ENCODE measurements at regions not wholly inside any gene's neighbourhood (a gene's known extent, or its start where the extent isn't known, plus 50 kb on each side); places are given as distances from the start of the nearest gene placed in this dataset.
"Not testable (repeated sequence)": the region's sequence is repeated elsewhere in the genome, so short reads cannot be mapped to it uniquely, and the experiment has no call there.

DNA sequence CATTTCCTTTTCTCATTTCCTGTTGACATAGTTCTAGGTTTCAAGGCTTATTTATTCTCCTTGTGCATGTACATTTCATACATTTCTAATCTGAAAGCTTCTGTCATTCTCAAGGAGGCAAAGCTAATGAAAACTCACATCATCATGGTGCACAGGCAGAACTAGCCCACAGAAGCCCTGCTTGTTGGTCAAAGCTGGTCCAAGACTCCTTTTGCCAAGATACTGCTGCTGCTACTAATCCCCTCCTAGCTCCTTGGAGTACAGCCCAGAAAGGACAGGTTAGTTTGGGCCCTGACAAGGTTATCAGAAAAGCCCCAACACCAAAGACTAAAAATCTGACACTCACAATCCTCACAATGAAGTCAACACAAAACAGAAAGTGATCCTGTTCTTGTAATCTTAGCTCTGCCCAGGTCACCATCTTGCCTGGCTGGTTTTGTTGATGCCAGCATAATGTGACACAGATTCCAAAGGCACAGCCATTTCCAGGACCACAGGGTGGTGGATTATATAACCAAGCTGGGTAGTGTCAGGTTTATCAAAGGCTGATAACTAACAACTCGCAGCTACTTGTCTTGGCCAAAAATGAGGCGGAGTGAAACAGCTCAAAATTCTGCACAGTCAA, 417.4 kb downstream of the NDFIP2 start:
- H3K27me3 Mint-ChIP-seq, result no peaks in the 10 kb centered on the region
- no peak for DNase-seq (ENCODE audit: low spot score in 2 of 2)
- no peak overlapping the region for H3K4me3 Mint-ChIP-seq
- ATAC-seq (replicated peaks; ENCODE audit: extremely low read depth, poor library complexity, severe bottlenecking), result no peak
- peaks cover 5% of the 10 kb centered on the region for H3K9me3 Mint-ChIP-seq
- H3K36me3 Mint-ChIP-seq (ENCODE audit: insufficient read depth), result no peaks in the 10 kb centered on the region
- H3K27ac Mint-ChIP-seq (ENCODE audit: low read depth), result no peak overlapping the region
- H3K4me1 Mint-ChIP-seq, result no peaks in the 10 kb centered on the region

DNA sequence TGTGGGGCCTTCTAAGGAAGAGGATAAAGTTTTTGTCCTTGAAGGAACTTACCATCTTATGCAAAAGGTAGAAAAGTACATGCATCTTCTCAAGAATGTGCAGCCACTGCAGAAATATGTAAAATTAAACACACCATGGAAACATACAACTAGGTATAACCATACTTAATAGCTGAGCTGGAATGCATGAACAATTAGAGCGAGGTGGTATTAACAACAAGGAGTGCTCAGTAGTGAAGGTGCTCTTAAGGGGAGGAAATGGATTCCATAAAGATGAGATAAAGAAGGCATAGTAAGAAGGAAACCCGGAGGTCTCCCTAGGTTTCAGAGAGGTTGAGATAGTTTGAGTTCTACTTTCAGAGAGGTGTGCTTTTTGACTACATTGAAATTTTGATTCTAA, 415.9 kb downstream of the NDFIP2 start:
- no peak for DNase-seq (ENCODE audit: low spot score in 2 of 2)
- no peak overlapping the region for H3K27ac Mint-ChIP-seq (ENCODE audit: low read depth)
- no peaks in the 10 kb centered on the region for H3K4me1 Mint-ChIP-seq
- no peak for ATAC-seq (replicated peaks; ENCODE audit: extremely low read depth, poor library complexity, severe bottlenecking)
- H3K4me3 Mint-ChIP-seq, result no peak overlapping the region
- H3K27me3 Mint-ChIP-seq, result no peaks in the 10 kb centered on the region
- H3K36me3 Mint-ChIP-seq (ENCODE audit: insufficient read depth), result no peaks in the 10 kb centered on the region
- peaks cover 2% of the 10 kb centered on the region for H3K9me3 Mint-ChIP-seq

DNA sequence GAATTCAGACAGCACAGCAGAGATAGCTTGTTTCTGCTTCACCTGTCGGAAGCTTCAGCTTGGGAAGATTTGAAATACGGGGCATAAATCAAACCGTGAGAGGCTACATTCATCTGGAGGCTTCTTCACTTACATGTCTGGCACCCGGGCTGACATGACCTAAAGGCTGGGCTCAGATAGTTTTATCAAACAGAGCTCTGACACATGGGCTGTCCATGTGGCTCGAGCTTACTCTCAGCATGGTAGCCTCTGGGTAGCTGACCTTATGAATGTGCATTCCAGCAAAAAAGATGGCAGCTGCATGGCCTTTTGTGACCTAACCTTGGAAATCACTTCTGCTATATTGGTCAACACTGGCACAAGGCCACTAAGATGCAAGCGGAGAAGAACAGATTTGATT, 414.5 kb downstream of the NDFIP2 start:
- Mint-ChIP-seq H3K27ac (ENCODE audit: low read depth) (no peak overlapping the region), H3K4me1 (no peaks in the 10 kb centered on the region), H3K27me3 (no peaks in the 10 kb centered on the region), H3K4me3 (no peak overlapping the region), H3K36me3 (ENCODE audit: insufficient read depth) (no peaks in the 10 kb centered on the region), H3K9me3 (no peaks in the 10 kb centered on the region)
- no peak for DNase-seq (ENCODE audit: low spot score in 2 of 2)
- ATAC-seq (replicated peaks; ENCODE audit: extremely low read depth, poor library complexity, severe bottlenecking), result no peak

- H3K27ac Mint-ChIP-seq (ENCODE audit: low read depth); DNase-seq (ENCODE audit: low spot score in 2 of 2); H3K4me1 Mint-ChIP-seq; ATAC-seq (replicated peaks; ENCODE audit: extremely low read depth, poor library complexity, severe bottlenecking); H3K36me3 Mint-ChIP-seq (ENCODE audit: insufficient read depth); H3K27me3 Mint-ChIP-seq; H3K4me3 Mint-ChIP-seq: not testable (repeated sequence)
- H3K9me3 Mint-ChIP-seq, result peaks cover 13% of the 10 kb centered on the region
Measured at GRCh38 chr13:79887278-79887677, 406.3 kb downstream of the NDFIP2 start.

DNA sequence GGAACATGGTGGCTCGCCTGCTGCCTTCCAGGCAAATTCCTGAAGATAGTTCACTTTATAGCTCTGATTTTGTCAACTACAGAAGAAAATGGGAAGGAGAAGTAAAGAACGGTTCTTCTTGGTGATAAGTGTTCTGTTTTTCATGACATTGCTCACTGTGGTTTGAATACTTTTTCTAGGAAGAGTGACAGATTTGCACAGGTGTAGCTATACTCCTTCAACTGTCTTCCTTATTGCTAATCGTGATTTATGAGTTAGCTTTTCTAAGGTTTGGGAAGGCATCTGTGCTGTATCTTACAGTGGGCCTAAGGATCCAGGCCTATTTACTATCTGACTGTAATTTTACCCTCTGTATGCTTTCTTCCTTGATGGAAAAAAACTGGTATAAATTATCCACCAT, 405.6 kb downstream of the NDFIP2 start:
- DNase-seq (ENCODE audit: low spot score in 2 of 2) (no peak), ATAC-seq (replicated peaks; ENCODE audit: extremely low read depth, poor library complexity, severe bottlenecking) (no peak)
- no peak overlapping the region for H3K27ac Mint-ChIP-seq (ENCODE audit: low read depth)
- no peak overlapping the region for H3K4me3 Mint-ChIP-seq
- H3K27me3 Mint-ChIP-seq, result no peaks in the 10 kb centered on the region
- peaks cover 13% of the 10 kb centered on the region for H3K9me3 Mint-ChIP-seq
- no peaks in the 10 kb centered on the region for H3K4me1 Mint-ChIP-seq
- H3K36me3 Mint-ChIP-seq (ENCODE audit: insufficient read depth), result no peaks in the 10 kb centered on the region

DNA sequence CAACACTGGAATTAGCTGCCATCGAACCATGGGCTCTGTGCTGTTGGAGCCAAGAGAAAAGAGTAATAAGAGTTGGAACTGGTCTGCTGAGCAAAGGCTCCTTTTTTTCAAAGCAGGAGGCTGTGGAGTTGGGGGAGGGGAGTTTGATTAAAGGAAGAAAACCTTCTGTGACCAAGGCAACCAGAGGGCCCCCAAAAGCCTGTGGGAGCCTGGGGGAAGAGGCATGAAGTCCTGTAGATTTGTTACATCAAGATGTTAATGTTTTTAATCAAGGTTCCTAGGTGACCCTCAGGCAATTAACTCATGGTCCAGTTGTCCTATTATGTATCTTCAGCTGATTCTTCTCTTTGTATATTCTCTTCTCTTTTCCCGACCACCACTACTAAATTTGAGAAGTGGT, 403.9 kb downstream of the NDFIP2 start:
- peaks cover 11% of the 10 kb centered on the region for H3K9me3 Mint-ChIP-seq
- ATAC-seq (replicated peaks; ENCODE audit: extremely low read depth, poor library complexity, severe bottlenecking) (no peak), DNase-seq (ENCODE audit: low spot score in 2 of 2) (no peak)
- no peaks in the 10 kb centered on the region for H3K27me3 Mint-ChIP-seq
- no peak overlapping the region for H3K27ac Mint-ChIP-seq (ENCODE audit: low read depth)
- no peaks in the 10 kb centered on the region for H3K36me3 Mint-ChIP-seq (ENCODE audit: insufficient read depth)
- H3K4me1 Mint-ChIP-seq, result no peaks in the 10 kb centered on the region
- H3K4me3 Mint-ChIP-seq, result no peak overlapping the region

DNA sequence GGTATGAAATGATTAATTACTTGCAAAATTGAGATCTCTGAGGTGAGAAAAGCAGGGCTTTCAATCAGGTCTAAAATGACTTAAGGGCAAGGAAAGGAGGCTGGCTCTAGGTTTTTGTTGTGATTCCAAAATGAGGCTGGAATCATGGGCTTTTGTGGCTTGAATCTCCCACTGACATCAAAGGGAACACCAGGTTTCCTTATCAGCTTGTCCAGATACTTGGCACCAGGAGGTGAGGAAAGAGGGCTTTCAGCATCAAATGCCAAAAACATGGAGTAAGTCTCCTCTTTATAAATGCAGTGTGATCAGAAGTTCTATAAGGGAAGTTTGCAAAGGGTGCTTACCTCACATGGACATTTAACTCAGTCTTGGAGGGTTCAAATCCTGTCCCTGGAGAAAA, 402.3 kb downstream of the NDFIP2 start:
- ATAC-seq (replicated peaks; ENCODE audit: extremely low read depth, poor library complexity, severe bottlenecking), result no peak
- no peaks in the 10 kb centered on the region for H3K36me3 Mint-ChIP-seq (ENCODE audit: insufficient read depth)

DNA sequence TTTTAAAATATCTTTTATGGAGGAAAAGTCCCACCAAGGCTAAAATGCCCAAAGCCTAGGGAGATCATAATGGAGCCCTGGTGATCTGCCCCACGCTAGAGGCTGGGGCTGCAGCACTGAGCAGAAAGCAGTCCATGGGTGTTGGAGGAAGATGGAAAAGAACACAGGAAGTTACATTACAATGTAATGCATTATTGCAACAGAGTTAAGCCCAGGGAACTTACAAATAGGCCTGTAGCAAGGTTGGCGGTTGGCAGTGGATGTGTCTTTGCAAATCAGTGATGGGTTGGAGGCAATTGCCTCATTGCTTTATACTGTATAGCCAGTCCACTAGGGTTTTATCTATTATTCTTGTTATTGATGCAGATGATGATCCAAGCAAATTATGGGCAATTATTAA, 399.9 kb downstream of the NDFIP2 start:
- H3K27ac Mint-ChIP-seq (ENCODE audit: low read depth), result no peak overlapping the region

More for the DNA sequence above, 402.3 kb downstream of the NDFIP2 start:
- Mint-ChIP-seq H3K27ac (ENCODE audit: low read depth) (no peak overlapping the region), H3K4me1 (no peaks in the 10 kb centered on the region), H3K4me3 (no peak overlapping the region), H3K27me3 (no peaks in the 10 kb centered on the region), H3K9me3 (peaks cover 6% of the 10 kb centered on the region)
- no peak for DNase-seq (ENCODE audit: low spot score in 2 of 2)

DNA sequence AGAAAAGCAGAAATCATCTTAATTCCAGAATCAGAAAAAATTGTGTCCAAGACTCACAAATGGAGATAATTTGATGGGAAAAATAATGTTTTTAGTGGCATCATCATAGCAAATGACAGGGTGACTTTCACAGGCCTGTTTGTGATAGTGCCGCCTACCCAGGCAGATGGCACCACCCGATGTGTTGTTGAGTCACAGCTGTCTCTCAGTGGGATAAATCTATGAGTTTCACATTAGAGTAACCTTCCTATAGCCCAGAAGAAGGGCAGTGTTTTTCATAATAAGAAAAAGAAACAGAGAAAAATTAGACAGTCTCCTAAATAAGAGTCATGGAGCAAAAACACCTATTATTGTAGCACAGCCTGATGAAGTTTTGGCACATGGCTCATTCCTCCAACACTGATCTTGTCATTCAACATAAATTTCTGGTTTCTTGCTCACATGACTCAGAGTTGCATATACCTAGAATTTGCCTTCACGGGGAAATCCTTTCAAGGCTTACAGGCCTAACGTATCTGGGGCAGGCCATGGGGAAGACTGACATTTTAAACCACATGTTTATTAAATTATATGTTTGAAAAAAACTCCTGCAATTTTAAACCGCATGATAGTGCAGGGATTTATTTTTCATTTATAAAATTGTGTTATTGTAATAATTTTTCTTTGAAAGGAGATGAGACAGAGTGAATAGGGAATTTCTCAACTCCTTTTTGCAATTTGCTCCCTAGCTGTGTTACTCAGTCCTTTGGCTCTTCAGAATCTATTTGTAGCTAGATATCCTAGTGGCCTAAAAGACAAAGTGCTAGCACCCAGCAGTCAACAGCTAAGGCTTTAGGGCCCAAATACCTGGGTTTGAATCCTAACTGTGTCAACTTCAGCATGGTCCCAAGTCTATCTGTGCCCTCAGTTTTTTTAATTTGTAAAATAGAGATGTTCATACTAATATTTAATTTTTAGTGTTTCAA, 393.7 kb downstream of the NDFIP2 start:
- no peak overlapping the region for H3K27ac Mint-ChIP-seq (ENCODE audit: low read depth)
- DNase-seq (ENCODE audit: low spot score in 2 of 2), result no peak
- ATAC-seq (replicated peaks; ENCODE audit: extremely low read depth, poor library complexity, severe bottlenecking), result no peak
- no peak overlapping the region for H3K4me3 Mint-ChIP-seq
- H3K36me3 Mint-ChIP-seq (ENCODE audit: insufficient read depth), result no peaks in the 10 kb centered on the region
- no peaks in the 10 kb centered on the region for H3K27me3 Mint-ChIP-seq
- H3K4me1 Mint-ChIP-seq, result no peaks in the 10 kb centered on the region
- H3K9me3 Mint-ChIP-seq, result no peaks in the 10 kb centered on the region

More for the DNA sequence above, 399.9 kb downstream of the NDFIP2 start:
- H3K4me3 Mint-ChIP-seq, result no peak overlapping the region
- H3K4me1 Mint-ChIP-seq, result no peaks in the 10 kb centered on the region
- H3K27me3 Mint-ChIP-seq, result no peaks in the 10 kb centered on the region
- no peaks in the 10 kb centered on the region for H3K36me3 Mint-ChIP-seq (ENCODE audit: insufficient read depth)
- DNase-seq (ENCODE audit: low spot score in 2 of 2) (no peak), ATAC-seq (replicated peaks; ENCODE audit: extremely low read depth, poor library complexity, severe bottlenecking) (no peak)
- H3K9me3 Mint-ChIP-seq, result peaks cover 6% of the 10 kb centered on the region

DNA sequence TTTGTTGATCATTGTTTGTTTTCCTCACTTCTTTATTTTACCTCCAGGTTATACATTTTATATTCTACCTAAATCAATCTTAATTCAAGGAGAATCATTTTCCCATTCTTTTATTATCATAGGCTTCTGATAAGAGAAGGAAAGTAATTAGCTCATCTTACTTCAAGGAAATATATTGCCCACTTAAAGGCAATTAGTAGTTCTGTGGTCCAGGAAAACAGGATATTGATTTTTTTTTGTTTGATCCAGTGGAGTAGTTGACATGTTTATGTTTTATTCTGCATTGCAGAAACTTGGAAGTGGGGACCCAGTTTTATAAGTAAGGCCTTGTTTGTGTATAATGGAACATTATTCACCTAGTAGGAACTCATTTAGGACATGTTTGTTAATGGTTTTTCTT, 390.6 kb downstream of the NDFIP2 start:
- Mint-ChIP-seq H3K9me3 (no peaks in the 10 kb centered on the region), H3K27ac (ENCODE audit: low read depth) (no peak overlapping the region), H3K36me3 (ENCODE audit: insufficient read depth) (no peaks in the 10 kb centered on the region), H3K27me3 (no peaks in the 10 kb centered on the region), H3K4me1 (no peaks in the 10 kb centered on the region), H3K4me3 (no peak overlapping the region)
- no peak for DNase-seq (ENCODE audit: low spot score in 2 of 2)
- no peak for ATAC-seq (replicated peaks; ENCODE audit: extremely low read depth, poor library complexity, severe bottlenecking)

- Mint-ChIP-seq H3K4me1 (no peaks in the 10 kb centered on the region), H3K4me3 (no peak overlapping the region), H3K27ac (ENCODE audit: low read depth) (no peak overlapping the region), H3K9me3 (no peaks in the 10 kb centered on the region), H3K27me3 (no peaks in the 10 kb centered on the region), H3K36me3 (ENCODE audit: insufficient read depth) (no peaks in the 10 kb centered on the region)
- ATAC-seq (replicated peaks; ENCODE audit: extremely low read depth, poor library complexity, severe bottlenecking) (no peak), DNase-seq (ENCODE audit: low spot score in 2 of 2) (no peak)
Measured at GRCh38 chr13:79870766-79871165, 389.8 kb downstream of the NDFIP2 start.

- Mint-ChIP-seq H3K4me1 (no peaks in the 10 kb centered on the region), H3K27ac (ENCODE audit: low read depth) (no peak overlapping the region), H3K36me3 (ENCODE audit: insufficient read depth) (no peaks in the 10 kb centered on the region), H3K27me3 (no peaks in the 10 kb centered on the region), H3K4me3 (no peak overlapping the region), H3K9me3 (no peaks in the 10 kb centered on the region)
- DNase-seq (ENCODE audit: low spot score in 2 of 2), result no peak
- no peak for ATAC-seq (replicated peaks; ENCODE audit: extremely low read depth, poor library complexity, severe bottlenecking)
Measured at GRCh38 chr13:79870123-79870522, 389.2 kb downstream of the NDFIP2 start.

- no peaks in the 10 kb centered on the region for H3K36me3 Mint-ChIP-seq (ENCODE audit: insufficient read depth)
- no peaks in the 10 kb centered on the region for H3K9me3 Mint-ChIP-seq
- no peak overlapping the region for H3K27ac Mint-ChIP-seq (ENCODE audit: low read depth)
- H3K4me1 Mint-ChIP-seq, result no peaks in the 10 kb centered on the region
- no peaks in the 10 kb centered on the region for H3K27me3 Mint-ChIP-seq
- ATAC-seq (replicated peaks; ENCODE audit: extremely low read depth, poor library complexity, severe bottlenecking), result no peak
- no peak for DNase-seq (ENCODE audit: low spot score in 2 of 2)
- no peak overlapping the region for H3K4me3 Mint-ChIP-seq
Measured at GRCh38 chr13:79869326-79869725, 388.4 kb downstream of the NDFIP2 start.

Measured in central memory CD8-positive, alpha-beta T cell (primary cell).